Breast epithelium (tissue), 3 donors: ENCODE measurements at regions not wholly inside any gene's neighbourhood (a gene's known extent, or its start where the extent isn't known, plus 50 kb on each side); places are given as distances from the start of the nearest gene placed in this dataset.

Experiments
- CTCF ChIP-seq, 3 donors: fragments of 450-650 bp; IDR thresholded peaks; one replicate each; pipeline ENCODE4 v1.5.1; 2016 to 2017; ENCODE audit warnings: antibody characterized with exemption in 3 of 3, mild to moderate bottlenecking in 3 of 3, moderate library complexity in 3 of 3
- POLR2A ChIP-seq: fragments of 450-650 bp; IDR thresholded peaks from one replicate; pipeline ENCODE4 v1.6.1; 2016; ENCODE audit warnings: antibody characterized with exemption, mild to moderate bottlenecking, moderate library complexity

- no peak for TF ChIP-seq POLR2A
- TF ChIP-seq CTCF (IDR thresholded peaks at IDR 0.05), result no peak
Measured at GRCh38 chr12:91723191-91723590, 422.5 kb downstream of the BTG1 start.
